Heart left ventricle (tissue), 13 donors: ENCODE measurements at regions not wholly inside any gene's neighbourhood (a gene's known extent, or its start where the extent isn't known, plus 50 kb on each side); places are given as distances from the start of the nearest gene placed in this dataset.

Experiments
- CTCF ChIP-seq, 12 donors: fragments of 200-600 bp; sonication (generic) in 4 of 12; IDR thresholded peaks; one replicate each; pipeline versions ENCODE4 v1.5.0 to v1.8.0; 2018 to 2022; ENCODE audit warnings: antibody characterized with exemption in 12 of 12, mild to moderate bottlenecking in 5 of 12
- POLR2A ChIP-seq, 2 donors: fragments of 450-650 bp; IDR thresholded peaks; one replicate each; pipeline ENCODE4 v1.6.1; 2017; ENCODE audit warnings: antibody characterized with exemption in 2 of 2, mild to moderate bottlenecking in 2 of 2, moderate library complexity in 2 of 2
- donor health status: ischemic (EF 13 %, LVEDD 7.1; RV severe dilation, severe dysfunction).
- donor health status: DM: no; HTN: yes; CAD: no.
- donor health status: DM: no; HTN: no; CAD: no.
- donor health status: ischemic (EF 25% LVEDD 6.9; RV normal size, moderate dysfunction).
- donor health status: ischemic (EF 25% LVEDD 5.7; RV mildly dilated, moderate dysfunction).
- donor health status: ischemic (EF 35%, LVEDD 5.7; RV mildly dilated, moderate dysfunction).
- donor health status: nonischemic (EF 11% LVEDD 7.7; RV severe dilation, severe dysfunction).
- donor health status: DM: yes; HTN: yes; CAD: no.
- donor health status: PGD.
- donor health status: ischemic (EF 29% LVEDD 5.4; RV normal size, mild dysfunction).
- donor health status: nonischemic (EF 23%, LVEDD 6.1; RV moderate dilation, normal function).

GRCh38 chr3:10766049-10766705, 49.9 kb upstream of the SLC6A11 start:
- no peak for TF ChIP-seq POLR2A (IDR thresholded peaks at IDR 0.05)
- TF ChIP-seq CTCF (IDR thresholded peaks at IDR 0.05) = no peak
